ENCODE measurements at regions not wholly inside any gene's neighbourhood (a gene's known extent, or its start where the extent isn't known, plus 50 kb on each side); places are given as distances from the start of the nearest gene placed in this dataset.
A peak's percentile ranks its signal among the peaks of the same experiment; 100 is the strongest.
"Not testable (repeated sequence)": the region's sequence is repeated elsewhere in the genome, so short reads cannot be mapped to it uniquely, and the experiment has no call there.

DNA sequence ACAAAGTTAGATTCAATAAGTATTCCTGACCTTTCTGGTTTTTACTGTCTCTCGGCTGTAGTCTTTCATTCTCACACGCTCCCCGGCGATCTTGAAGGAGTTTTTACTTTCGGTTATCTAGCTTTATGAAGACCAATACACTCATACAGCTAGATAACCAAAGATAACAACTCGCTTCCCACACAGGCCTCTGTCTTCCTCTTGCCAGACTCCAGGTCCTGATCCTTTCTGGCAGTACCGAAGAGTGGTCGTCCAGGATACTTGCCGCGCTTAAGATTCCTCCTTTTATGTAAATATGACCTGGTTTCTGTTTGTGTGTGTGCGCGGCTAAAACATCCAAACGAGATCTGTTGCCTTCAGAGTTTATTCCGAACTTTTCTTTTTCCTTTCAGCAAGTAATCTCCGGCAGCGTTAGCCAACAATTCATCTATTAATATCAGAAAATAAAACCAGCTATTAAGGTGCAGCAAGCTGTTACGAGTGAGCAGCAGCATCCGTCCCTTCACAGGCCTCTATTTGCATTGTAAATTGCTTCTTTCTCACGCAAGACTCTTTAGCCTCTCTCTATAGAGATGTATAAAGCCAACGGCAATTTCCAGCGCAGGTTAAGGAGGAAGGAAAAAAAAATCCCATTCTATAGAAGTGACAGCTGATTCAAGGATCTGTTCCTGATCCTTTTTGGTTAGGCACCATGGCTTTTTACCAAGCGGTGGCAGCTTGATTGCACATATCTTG lies 216.1 kb downstream of the MEF2C start:
- no peak for DNase-seq

DNA sequence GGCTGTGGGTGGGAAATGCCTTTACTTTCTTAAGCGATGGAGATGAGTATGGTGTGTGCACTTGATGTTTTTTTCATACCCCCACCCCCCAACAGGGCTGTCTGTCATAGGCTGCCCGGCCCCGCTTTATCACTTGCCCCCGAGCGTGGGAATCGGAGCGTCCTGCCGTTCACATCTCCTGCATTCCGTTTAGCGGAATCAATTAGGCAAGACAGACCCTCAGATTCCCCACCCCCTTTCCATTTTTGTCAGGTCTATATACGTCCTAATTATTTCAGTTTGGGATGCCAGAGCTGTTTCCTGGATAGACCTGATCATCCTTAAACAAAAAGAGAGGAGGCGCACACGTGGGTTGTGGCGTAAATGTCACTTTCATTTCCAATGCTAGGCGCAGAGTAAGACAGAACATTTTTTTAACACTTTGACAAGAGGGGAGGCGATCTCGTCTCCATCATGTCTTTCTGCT lies 217.2 kb downstream of the MEF2C start:
- DNase-seq = no peak

DNA sequence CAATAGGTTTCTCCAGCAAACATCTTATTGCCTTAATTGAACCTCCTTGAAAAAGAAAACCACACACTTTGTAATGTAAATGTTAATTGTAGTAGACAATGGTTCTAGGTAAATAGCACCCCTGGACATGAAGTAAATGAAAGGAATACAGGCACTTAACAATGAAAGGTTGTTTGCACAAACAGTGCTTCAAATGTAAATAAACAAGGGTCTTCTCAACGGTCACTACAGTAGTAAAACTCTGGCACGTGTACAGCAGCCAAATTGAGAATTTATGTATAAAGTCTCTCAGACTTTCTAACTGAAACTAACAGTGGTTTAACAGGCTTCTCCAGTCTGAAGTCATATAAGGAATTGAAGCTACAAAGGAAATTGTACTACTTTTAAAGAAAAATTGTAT lies 218.3 kb downstream of the MEF2C start:
- DNase-seq = no peak

DNA sequence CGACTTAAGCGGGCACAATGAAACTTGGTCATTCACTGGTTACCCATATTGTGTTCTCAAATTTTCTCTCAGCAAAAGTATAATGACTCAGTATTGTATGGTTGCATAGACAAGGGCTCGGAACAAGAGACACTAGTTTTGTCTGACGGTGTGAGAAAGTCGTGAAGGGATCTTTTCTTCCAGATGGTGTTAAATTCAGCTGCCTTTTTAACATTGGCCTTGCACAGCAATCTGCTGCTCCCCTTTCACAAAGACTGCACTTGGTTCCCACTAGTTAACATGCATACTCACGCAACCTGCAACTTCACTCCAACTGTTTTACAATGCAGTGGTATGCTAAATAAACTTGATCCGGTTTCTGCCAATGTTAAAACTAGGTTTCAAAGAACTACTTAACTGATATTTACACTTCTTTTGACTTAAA lies 219.2 kb downstream of the MEF2C start:
- DNase-seq = no peak

DNA sequence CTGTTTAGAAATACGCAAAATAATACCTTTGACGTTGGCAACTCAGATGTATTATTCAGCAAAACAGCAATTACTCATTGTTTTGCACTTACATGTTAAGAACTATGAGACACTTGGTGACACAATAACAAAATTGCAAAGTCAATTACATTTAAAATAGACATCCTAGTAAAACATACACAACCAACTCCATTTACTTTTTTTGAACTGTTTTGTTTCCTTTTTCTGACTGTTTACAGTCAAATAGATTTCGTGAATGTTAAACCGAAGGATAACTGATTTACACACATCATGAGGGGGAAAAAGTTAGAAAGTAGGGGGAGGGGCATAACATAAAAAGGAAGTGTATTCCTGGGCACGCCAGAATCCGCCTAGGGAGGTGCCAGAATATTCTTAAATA lies 220.1 kb downstream of the MEF2C start:
- no peak for DNase-seq

DNA sequence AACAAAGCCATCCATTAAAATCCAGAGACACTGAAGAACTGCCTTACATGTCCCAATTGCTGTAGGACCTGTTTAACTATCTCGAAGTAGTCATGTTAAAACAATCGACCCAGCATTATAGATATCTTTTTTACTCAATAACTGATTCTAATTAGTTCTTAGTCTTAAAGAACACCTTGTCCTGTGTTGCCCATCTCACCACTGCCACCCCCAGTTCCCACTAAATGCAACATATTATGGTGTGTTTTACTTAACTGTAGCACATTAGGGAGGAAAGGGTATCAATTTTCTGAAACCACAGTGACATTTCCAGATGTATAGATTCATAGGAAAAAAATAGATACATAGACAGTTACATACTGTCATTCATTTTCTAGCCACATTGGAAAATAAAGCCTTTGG lies 221.2 kb downstream of the MEF2C start:
- DNase-seq = no peak

DNA sequence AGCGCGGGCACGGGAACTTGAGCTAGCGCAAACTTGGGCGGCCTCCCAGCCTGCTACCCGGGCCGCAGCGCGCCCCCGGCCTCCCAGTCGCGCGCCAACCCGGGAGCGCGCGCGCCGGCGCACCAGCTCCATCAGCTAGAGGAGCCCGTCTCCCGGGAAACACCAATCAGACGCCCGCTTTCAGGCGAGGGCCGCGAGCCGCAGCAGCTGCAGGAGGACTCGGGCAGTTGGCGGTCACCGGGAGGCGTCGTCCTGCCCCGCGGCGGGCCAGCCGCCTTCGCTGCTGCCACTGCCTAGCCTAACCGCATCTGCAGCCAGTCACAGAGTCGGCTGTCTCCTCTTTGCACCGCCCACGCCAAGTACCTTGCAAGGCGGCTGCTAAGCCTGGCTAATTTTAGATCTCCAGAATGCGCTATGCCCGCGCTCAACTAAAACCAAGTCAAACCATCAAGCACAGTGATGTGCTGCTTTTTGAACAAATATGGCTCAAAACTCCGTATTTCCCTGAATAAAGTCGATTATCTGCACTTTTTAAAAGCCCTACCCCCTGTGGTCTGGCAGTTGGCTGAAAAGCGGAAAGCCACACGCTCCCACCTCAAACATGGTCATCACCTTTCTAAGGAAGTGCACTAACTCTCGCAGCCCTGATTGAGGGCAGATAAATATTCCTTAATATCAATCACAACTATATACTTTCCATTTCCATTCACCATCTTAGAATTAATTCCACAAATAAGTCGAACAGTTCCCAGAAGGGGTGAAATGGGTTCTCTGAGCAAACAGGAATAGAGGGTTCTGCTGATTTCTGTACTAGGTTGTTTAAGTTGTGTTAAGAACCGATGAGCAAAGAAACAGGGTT lies 221.8 kb downstream of the MEF2C start:
- DNase-seq = peak; percentile 71

DNA sequence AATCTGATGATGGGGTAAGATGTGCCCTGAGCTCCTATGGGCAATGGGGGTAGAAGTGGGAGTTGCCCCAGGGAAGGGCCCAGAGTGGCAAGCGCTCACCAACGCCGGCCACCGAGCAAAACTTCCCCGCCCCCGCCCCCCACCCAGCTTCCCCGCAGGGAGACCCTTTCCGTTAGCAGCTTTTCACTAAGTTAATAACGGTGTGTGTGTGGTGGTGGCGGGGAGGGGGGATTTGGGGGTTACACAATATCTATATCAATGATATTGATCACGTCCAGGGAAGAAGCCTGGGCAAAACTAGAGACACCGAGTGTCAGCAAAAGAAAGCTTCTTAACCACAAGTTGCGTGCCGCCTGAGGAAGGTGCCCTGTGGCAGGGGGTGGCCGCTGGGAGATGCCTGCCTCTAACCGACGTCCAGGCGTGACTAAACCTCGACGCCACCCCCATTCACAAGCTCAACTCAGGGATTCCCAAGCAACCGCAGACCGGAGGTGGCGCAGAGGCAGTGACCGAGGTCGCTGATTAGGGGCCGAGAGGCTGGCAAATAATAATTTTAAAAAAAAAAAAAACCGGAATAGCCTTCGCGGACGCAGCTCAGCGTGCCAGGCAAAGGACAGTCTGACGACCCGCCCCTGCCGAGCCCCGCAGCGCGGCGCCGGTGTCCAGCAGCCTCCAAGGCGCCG lies 222.6 kb downstream of the MEF2C start:
- peak; percentile 39 for DNase-seq

DNA sequence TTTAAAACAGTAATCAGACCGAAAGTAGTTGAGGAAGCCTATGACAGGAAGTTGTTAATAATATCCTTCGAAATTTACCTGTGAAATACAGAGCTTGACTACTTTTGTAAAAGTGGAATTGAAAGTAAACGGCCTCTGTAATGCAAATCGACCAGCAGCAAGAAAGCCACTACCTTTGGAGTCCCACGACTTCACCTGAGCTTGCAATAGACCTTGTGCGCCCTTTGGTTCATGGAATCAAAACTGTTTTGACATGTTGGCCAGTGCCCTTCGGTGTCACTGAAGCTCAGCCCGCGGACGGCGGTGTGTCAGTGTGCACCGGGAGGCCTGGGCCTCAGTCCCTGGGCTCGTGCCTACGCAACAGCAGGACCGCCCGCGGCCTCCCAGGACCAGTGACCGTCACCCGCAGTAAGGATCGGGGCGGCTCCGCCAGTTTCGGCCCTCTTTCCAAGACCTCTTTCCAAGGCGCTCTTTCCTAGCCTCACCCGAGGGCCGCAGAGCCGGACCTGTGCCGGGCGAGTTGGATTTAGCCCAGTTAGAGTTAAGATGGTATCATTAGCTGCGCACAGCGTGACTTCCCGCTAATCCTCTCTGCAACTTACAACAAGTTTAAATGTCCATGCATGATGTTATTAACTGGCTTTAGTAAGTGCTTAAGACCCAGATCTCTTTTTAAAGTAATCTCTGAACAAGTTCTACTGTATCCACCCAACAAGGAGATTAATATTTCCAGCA lies 223.3 kb downstream of the MEF2C start:
- no peak for DNase-seq

DNA sequence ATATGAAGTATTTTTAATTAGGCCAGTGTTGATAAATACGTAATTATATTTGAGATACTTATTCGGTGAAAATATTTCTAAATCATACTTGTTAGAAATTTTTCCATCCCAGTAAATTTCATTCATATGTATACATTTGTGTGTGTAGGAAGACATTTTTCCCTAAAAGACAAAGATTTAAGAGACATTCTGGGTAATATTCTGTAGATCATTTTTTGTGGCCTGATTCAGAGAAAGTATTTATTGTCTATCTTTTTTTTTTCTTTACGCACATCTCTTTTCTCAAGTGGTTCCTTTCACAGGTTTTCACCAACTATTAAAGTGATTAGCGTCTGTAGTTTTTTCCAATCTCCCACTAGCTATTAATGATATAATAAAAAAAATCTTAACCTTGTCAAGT lies 224.1 kb downstream of the MEF2C start:
- no peak for DNase-seq

DNA sequence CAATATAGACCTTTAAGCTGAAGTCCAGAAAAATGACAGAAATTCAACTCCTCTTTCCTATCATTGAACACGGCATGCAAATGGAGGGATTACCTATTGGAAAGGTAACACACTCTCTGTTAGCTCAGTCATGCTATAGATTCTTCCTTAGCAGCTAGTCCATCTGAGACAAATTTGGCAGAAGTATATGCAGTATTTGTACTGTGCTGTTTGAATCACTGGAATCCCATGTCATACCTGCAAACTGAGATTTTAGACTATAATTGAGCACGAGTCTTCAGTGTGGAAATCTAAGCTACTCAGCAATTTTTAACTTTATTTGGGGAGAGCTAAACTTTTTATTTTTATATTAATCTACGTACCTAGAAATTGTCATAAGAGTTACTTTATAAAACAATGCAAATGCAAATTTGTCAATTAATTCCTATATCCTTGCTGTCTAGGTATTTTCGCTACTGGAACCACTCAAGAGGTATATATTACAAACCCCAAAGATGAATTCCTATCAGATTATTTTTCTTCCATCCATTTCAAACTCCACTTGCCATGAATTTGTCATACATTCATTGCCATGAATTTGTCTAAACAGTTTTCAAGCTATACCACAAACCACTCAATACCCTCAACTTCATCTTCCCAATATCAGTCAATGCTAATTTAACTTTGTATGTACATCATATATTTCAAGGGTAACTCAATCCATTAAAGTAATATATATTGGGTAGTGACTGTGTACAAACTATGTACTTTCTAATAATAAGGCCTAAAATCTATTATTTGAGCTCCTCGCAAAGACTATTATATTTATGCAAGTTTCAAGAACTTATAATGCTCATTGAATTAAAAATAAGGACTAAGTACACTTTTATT lies 224.8 kb downstream of the MEF2C start:
- DNase-seq = no peak

DNA sequence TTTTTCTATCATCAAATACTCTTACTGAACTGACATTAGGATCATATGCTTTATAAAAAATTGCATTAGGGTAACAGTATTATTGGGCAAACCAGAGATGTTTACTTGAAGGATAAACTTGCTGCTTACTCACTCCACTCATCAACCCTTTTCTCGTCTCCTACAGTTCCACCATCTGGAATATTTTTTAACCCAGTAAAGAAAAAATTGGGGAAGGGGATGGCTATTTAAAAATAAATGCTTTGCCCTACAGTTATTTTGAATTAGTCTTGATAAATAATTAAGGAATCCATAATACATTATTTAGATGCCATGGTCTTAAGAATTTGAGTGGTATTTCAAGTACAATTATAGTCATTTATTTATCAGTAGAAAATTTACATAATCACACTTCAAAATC lies 225.8 kb downstream of the MEF2C start:
- no peak for DNase-seq

DNA sequence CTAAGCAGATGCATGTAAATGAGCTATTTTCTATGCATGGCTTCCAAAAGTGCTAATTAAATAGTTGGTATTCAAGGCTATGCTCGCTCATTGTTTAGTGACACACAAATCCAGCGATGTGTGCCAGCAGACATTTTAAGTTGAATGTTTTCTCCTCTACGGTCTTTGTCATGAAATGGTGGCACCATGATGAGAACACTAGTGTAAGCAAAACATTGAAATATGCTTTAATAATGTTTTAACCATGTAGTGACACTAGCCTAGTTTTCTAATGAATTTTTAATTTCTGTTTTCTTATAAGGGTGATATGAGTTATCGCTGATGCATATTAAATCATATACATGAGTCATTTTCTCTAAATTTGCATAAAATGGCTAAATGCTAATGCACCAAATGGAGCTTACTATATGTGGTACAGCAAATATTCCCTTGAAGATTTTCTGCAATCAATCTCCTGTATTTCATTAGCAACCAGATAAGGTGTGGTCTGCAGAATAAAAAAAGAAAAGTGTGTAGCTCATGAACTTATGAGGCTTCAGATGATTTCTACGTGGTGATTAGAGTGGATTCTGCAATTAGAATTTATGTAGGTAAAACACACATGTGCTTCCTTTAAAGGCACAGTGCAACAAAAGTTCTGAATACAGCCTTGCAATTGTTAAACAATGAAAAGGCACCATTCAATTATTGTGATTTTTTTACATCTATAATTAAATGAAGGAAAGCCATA lies 226.6 kb downstream of the MEF2C start:
- DNase-seq = no peak

DNA sequence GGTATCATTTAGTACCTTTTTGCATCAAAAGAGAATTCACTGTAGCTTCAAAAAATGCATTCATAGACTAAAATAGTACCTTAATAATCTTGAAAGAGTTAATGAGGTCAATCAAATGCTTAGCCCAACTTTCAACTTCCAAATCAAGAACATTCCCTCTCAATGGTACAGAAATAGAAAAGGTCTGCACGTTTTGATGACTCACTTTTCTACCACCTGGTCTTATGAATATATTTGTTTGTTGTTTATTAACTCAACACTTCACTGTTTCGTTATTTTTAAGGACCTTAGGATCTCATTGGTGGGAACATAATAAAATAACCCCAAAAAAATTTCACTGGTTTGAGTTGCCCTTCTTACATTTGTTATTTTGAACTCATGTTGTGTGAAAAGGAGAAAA lies 229.5 kb downstream of the MEF2C start:
- no peak for DNase-seq

DNA sequence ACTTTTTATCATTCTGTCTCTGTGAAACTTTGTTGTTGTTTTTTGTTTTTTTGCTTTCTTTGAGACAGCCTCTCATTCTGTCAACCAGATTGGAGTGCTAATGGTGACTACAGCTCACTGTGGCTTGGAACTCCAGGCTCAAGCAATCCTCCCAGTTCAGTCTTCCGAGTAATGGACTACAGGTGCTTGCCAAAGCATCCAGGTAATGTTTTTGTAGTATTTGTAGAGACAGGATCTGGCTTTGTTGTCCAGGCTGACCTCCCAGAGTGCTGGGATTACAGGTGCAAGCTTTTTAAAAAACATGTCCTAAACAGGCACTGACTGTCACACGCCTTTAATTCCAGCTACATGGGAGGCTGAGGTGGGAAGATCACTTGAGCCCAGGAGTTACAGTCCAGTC lies 235.1 kb downstream of the MEF2C start:
- no peak for DNase-seq

DNA sequence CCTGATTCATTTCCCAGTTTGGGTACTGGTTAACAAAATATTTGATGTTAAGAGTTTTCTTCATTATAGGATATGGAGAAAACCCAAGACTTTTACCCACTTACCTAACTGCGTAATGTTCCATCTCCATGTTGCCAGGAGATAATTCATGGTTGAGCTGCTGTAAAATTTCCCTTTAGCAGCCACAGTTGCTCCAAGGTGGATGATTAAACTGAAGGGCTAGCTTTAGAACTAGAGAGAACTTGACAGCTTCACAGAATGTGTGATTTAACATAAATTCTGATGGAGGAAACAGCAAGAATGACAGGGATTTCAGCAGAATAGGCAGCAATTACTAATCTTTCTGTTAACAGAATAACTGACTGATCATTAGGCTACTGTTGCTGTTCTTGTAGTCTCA lies 236.1 kb downstream of the MEF2C start:
- no peak for DNase-seq

DNA sequence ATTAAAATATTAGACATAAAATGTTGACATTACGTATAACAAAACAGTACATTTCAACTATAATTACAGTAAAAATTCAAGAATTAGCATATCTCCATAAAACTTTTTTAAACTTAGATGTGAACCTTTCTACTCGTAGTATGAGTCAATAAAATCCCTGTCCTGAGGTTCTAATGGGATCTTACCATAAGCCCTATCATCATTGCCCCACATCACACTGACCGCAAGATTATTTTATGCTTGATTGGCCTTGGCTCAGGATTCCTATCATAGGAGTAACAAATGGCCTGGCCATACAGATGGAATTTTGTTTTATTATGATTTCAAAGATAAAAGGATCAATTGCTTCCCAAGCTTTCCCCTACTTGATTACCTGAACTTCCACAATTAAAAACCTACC lies 238.3 kb downstream of the MEF2C start:
- no peak for DNase-seq

DNA sequence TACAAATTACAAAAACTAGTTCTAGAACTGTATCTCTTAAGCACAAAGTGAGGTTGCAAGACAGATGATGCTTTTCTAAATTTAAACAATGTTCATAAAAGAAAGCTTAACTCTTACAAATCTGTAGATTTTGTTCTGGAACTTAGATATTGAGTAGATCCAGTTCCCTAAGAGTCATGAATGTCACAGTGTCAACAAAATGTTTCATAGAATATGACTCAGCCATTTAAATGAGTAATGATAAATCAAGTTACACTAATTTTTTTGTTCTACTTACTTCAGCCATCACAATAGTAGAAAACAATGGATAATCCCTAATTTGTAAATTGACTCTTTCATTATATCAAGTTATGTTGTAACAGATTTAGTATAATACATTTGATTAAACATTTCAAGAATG lies 239.7 kb downstream of the MEF2C start:
- DNase-seq = no peak

DNA sequence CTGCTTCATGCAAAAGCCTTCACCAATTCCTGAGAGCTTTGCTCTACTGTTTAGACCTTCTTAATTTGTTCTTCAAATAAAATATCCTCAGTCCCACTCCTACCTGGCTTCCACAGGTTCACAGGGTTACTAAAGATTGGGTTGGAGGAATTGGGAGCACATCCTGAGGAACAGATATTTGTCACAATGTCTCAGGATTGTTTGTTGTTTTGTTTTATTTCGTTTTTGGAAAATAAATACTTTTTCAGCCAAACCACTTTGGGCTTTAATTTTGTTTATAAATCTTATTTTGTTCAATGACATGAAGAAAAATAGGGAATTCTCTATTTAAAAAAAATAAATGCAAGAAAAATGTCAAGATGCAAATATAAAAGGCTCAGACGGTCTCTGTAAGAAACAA lies 249.0 kb downstream of the MEF2C start:
- DNase-seq = no peak

DNA sequence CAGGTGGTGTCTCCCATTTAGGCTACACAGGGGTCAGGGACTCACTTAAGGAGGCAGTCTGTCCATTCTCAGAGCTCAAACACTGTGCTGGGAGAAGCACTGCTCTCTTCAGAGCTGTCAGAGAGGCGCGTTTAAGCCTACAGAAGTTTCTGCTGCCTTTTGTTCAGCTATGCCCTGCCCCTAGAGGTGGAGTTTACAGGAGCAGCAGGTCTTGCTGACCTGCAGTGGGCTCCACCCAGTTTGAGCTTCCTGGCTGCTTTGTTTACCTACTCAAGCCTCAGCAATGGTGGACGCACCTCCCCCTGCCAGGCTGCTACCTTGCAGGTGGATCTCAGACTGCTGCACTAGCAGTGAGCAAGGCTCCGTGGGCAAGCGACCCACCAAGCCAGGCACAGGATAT lies 260.1 kb downstream of the MEF2C start:
- not testable (repeated sequence) for DNase-seq

DNA sequence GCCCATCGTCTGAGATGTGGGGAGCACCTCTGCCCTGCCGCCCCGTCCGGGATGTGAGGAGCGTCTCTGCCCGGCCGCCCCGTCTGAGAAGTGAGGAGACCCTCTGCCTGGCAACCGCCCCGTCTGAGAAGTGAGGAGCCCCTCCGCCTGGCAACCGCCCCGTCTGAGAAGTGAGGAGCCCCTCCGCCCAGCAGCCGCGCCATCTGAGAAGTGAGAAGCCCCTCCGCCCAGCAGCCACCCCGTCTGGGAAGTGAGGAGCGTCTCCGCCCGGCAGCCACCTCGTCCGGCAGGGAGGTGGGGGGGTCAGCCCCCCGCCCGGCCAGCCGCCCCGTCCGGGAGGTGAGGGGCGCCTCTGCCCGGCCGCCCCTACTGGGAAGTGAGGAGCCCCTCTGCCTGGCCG lies 267.2 kb downstream of the MEF2C start:
- DNase-seq = not testable (repeated sequence)
